ENCODE measurements at regions not wholly inside any gene's neighbourhood (a gene's known extent, or its start where the extent isn't known, plus 50 kb on each side); places are given as distances from the start of the nearest gene placed in this dataset.

DNA sequence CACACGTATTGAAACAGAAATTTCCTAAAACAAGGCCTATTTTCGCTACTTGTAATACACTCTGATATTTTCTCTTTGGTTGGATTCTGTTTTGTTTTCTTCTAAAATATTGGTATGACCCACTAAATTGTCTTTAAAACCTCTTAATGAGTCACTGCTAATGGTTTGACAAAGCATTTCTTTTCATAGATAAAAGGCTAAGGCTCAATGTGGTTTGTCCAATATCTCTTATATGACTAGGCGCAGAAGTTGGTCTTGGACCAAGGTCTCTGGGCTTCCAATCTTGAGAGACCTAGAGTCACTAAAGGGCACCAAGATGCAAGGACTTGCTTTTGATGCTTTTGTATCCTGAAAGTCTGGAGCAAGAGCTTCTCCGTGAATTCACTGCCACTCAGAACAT, 498.2 kb upstream of the TCF4 start:
- Histone ChIP-seq H3K36me3 (ENCODE audit: low read length) (no peaks in the 10 kb centered on the region), H2AFZ (ENCODE audit: low read depth, low read length, severe bottlenecking) (no peak overlapping the region), H3K79me2 (ENCODE audit: insufficient read depth, low read length) (no peaks in the 10 kb centered on the region), H3K27ac (ENCODE audit: low read depth, low read length) (no peak overlapping the region), H3K4me3 (ENCODE audit: insufficient read depth, low read length, poor library complexity, severe bottlenecking) (no peak overlapping the region), H3K27me3 (ENCODE audit: low read length) (no peaks in the 10 kb centered on the region), H3K9ac (ENCODE audit: low read length) (no peak overlapping the region), H4K20me1 (ENCODE audit: low read depth, low read length) (no peaks in the 10 kb centered on the region), H3F3A (ENCODE audit: insufficient read depth) (no peaks in the 10 kb centered on the region), H3K9me3 (ENCODE audit: insufficient read depth, low read length) (no peaks in the 10 kb centered on the region), H3K4me2 (ENCODE audit: low read depth, low read length, poor library complexity, severe bottlenecking) (no peak overlapping the region), H3K9me2 (replicated peaks; ENCODE audit: insufficient read depth, low read length) (no peaks in the 10 kb centered on the region)
- no peak for TF ChIP-seq EZH2phosphoT487 (conservative IDR thresholded peaks at IDR 0.05; ENCODE audit: low read length)
- TF ChIP-seq, protein P1, sequence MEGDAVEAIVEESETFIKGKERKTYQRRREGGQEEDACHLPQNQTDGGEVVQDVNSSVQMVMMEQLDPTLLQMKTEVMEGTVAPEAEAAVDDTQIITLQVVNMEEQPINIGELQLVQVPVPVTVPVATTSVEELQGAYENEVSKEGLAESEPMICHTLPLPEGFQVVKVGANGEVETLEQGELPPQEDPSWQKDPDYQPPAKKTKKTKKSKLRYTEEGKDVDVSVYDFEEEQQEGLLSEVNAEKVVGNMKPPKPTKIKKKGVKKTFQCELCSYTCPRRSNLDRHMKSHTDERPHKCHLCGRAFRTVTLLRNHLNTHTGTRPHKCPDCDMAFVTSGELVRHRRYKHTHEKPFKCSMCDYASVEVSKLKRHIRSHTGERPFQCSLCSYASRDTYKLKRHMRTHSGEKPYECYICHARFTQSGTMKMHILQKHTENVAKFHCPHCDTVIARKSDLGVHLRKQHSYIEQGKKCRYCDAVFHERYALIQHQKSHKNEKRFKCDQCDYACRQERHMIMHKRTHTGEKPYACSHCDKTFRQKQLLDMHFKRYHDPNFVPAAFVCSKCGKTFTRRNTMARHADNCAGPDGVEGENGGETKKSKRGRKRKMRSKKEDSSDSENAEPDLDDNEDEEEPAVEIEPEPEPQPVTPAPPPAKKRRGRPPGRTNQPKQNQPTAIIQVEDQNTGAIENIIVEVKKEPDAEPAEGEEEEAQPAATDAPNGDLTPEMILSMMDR (IDR thresholded peaks at IDR 0.05; ENCODE audit: insufficient read depth, low read length, poor library complexity, severe bottlenecking) = no peak

DNA sequence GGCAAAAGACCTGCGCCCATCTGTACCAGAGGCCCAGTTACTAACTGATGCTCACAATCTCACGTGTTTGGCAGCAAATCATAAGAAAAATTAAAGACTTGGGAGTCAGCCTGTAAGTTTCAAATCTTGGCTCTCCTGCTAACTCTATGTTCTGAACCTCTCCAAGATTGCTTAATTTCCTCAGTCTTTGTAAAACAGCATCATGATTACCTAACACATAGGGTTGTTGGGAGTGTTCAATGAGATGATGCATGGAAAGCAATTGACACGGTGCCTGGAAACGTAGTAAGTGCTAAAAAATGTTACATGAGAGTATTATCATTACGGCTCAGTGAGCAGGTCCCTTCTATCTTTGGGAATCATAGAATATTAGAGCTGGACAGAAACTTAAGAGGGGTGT, 497.6 kb upstream of the TCF4 start:
- no peaks in the 10 kb centered on the region for H3K36me3 ChIP-seq (ENCODE audit: low read length)
- H3K9me2 ChIP-seq (replicated peaks; ENCODE audit: insufficient read depth, low read length) = no peaks in the 10 kb centered on the region
- H3K79me2 ChIP-seq (ENCODE audit: insufficient read depth, low read length) = no peaks in the 10 kb centered on the region
- H4K20me1 ChIP-seq (ENCODE audit: low read depth, low read length) = no peaks in the 10 kb centered on the region
- H3K9me3 ChIP-seq (ENCODE audit: insufficient read depth, low read length) = no peaks in the 10 kb centered on the region
- no peak overlapping the region for H3K9ac ChIP-seq (ENCODE audit: low read length)
- no peak overlapping the region for H3K4me3 ChIP-seq (ENCODE audit: insufficient read depth, low read length, poor library complexity, severe bottlenecking)
- H3F3A ChIP-seq (ENCODE audit: insufficient read depth) = no peaks in the 10 kb centered on the region
- H3K27ac ChIP-seq (ENCODE audit: low read depth, low read length) = no peak overlapping the region
- H3K4me2 ChIP-seq (ENCODE audit: low read depth, low read length, poor library complexity, severe bottlenecking) = no peak overlapping the region
- TF ChIP-seq EZH2phosphoT487 (conservative IDR thresholded peaks at IDR 0.05; ENCODE audit: low read length) = no peak
- TF ChIP-seq, protein P1 (IDR thresholded peaks at IDR 0.05; ENCODE audit: insufficient read depth, low read length, poor library complexity, severe bottlenecking) = no peak
- H2AFZ ChIP-seq (ENCODE audit: low read depth, low read length, severe bottlenecking) = no peak overlapping the region
- H3K27me3 ChIP-seq (ENCODE audit: low read length) = no peaks in the 10 kb centered on the region

DNA sequence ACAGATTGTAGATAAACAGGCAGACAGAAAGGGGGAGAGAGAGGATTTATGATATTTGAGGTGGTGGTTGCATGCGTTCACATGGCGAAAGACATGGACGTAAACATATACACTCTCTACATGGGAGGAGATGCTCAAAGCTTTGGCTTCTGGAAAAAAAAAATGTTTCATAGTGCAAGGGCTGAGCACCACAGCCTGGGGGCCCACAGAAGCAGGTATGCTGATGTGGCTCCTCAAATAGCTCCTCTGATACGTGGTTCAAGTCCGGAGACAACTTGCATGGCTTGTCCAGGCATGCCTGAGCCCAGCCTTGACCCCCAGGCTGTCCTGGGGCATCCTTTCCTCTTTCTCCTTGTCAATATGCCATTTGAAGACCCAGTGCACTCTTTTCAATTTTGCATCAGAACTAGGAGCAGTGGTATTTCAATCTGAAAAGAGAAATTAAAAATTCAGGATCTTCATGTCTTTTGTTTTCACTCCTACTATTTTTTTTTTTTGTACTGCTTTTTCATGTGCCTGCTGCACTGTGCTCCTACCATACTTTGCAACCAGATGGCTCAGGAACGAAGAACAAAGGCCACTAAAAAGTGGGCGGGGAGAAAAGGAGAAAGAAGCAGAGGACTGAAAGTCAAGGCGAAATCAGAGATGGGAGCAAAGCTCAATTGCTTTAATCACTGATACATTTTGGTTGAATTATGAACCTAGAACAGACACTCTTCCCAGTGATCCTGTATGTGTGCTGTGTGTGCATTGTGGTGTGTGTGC, 495.7 kb upstream of the TCF4 start:
- Histone ChIP-seq H3K4me2 (ENCODE audit: low read depth, low read length, poor library complexity, severe bottlenecking) (no peak overlapping the region), H3K27me3 (ENCODE audit: low read length) (no peaks in the 10 kb centered on the region), H3F3A (ENCODE audit: insufficient read depth) (no peaks in the 10 kb centered on the region), H3K4me3 (ENCODE audit: insufficient read depth, low read length, poor library complexity, severe bottlenecking) (no peak overlapping the region), H4K20me1 (ENCODE audit: low read depth, low read length) (no peaks in the 10 kb centered on the region), H2AFZ (ENCODE audit: low read depth, low read length, severe bottlenecking) (no peak overlapping the region), H3K36me3 (ENCODE audit: low read length) (no peaks in the 10 kb centered on the region), H3K27ac (ENCODE audit: low read depth, low read length) (no peak overlapping the region), H3K9me3 (ENCODE audit: insufficient read depth, low read length) (no peaks in the 10 kb centered on the region), H3K9me2 (replicated peaks; ENCODE audit: insufficient read depth, low read length) (no peaks in the 10 kb centered on the region), H3K79me2 (ENCODE audit: insufficient read depth, low read length) (no peaks in the 10 kb centered on the region), H3K9ac (ENCODE audit: low read length) (no peak overlapping the region)
- TF ChIP-seq EZH2phosphoT487 (conservative IDR thresholded peaks at IDR 0.05; ENCODE audit: low read length) = no peak
- TF ChIP-seq, protein P1 (IDR thresholded peaks at IDR 0.05; ENCODE audit: insufficient read depth, low read length, poor library complexity, severe bottlenecking) = no peak

All from SU-DHL-6 (cell line).